ENCODE measurements at regions not wholly inside any gene's neighbourhood (a gene's known extent, or its start where the extent isn't known, plus 50 kb on each side); places are given as distances from the start of the nearest gene placed in this dataset.

DNA sequence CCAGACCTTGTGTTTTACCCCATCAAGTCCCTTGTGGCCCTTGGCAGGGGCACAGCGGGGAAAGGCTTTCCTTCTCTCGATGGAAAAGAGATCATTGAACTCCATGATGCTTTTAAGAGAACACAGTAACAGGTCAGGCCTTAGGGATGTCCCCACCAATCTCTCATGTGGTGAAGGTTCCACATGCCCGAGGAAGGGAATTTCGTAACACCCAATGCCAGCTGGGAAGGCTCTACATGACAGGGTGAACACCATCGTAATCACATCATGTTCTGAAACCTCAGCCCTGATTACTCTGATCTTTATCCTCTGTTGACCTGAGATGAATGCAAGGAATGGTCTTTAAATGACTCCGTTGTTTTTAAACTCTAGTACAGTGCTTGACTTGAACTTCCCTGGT is 105.5 kb upstream of the SPAG17 start:
- TF ChIP-seq CTCF (conservative IDR thresholded peaks at IDR 0.05; ENCODE audit: low read length) (no peak), EZH2phosphoT487 (IDR thresholded peaks at IDR 0.05; ENCODE audit: borderline replicate concordance, low read depth, low read length) (no peak)

Measured in OCI-LY7 (cell line).